Activated CD8-positive, alpha-beta T cell treated with anti-CD3 and anti-CD28 coated beads for 36 hours (primary cell): ENCODE measurements at regions not wholly inside any gene's neighbourhood (a gene's known extent, or its start where the extent isn't known, plus 50 kb on each side); places are given as distances from the start of the nearest gene placed in this dataset.

ENCODE experiments used
- ATAC-seq: fragments of 200-7000 bp; cut with Tn5 transposase; one replicate; pipeline ENCODE4 v1.10.0; 2021; ENCODE audit warnings: mild to moderate bottlenecking, moderate library complexity
- CTCF ChIA-PET: fragments of 350-600 bp; sonication (Branson Sonifier 250); formaldehyde crosslinking; loops from one replicate; lab custom pipeline; 2021; ENCODE audit warnings: antibody characterized with exemption; lab: Charles Lee
- POLR2A ChIA-PET: fragments of 350-600 bp; sonication (Branson Sonifier 250); formaldehyde crosslinking; loops from one replicate; lab custom pipeline; 2021; ENCODE audit warnings: antibody characterized with exemption; lab: Charles Lee
- DNase-seq: peaks from one replicate; pipeline ENCODE4 v3.0.0-alpha.2; 2020
- H3K27ac Mint-ChIP-seq: one replicate; pipeline ENCODE4 v1.8.0; 2021; ENCODE audit warnings: mild to moderate bottlenecking, mixed read lengths
- H3K27me3 Mint-ChIP-seq: one replicate; pipeline ENCODE4 v1.8.0; 2021; ENCODE audit warnings: mixed read lengths
- H3K36me3 Mint-ChIP-seq: one replicate; pipeline ENCODE4 v1.8.0; 2021; ENCODE audit warnings: low read depth, mixed read lengths
- H3K4me1 Mint-ChIP-seq: one replicate; pipeline ENCODE4 v1.8.0; 2021; ENCODE audit warnings: low read depth, mixed read lengths
- H3K4me3 Mint-ChIP-seq: one replicate; pipeline ENCODE4 v1.8.0; 2021; ENCODE audit warnings: mild to moderate bottlenecking, moderate library complexity, mixed read lengths
- H3K9me3 Mint-ChIP-seq: one replicate; pipeline ENCODE4 v1.8.0; 2021; ENCODE audit warnings: mixed read lengths
- CTCF ChIP-seq: fragments of 200-600 bp; IDR thresholded peaks from one replicate; pipeline ENCODE4 v1.8.0; 2022; ENCODE audit warnings: antibody characterized with exemption, mild to moderate bottlenecking
- intact Hi-C: fragments of 100-400 bp; cut with micrococcal nuclease; formaldehyde crosslinking; loops from one replicate; pipeline ENCODE4 v1.10.0; 2022

DNA sequence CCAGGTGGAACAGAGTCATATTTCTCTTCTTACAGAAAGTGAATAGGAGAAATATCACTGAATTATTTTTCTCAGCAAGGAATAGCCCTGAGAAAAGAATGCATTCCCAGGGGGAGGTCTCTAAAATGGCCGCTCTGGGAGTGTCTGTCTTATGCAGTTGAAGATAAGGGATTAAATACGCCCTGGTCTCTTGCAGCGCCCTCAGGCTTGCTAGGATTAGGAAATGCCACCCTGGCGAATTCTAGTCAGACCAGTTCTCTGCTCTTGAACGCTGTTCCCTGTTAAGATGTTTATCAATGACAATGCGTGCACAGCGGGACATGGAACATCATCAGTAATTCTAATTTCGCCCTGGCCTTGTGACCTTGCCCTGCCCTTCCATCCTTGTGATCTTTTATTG lies 949.0 kb upstream of the SEMA6D start:
- TF ChIP-seq CTCF: no peak
- Mint-ChIP-seq H3K27me3 (no peaks in the 10 kb centered on the region), H3K4me3 (no peak overlapping the region), H3K4me1 (no peaks in the 10 kb centered on the region), H3K36me3 (no peaks in the 10 kb centered on the region), H3K9me3 (peaks cover 22% of the 10 kb centered on the region), H3K27ac (no peak overlapping the region)
- ATAC-seq (no peak), DNase-seq (no peak)
- intact Hi-C loops: no loop called here
- CTCF ChIA-PET: no interaction called here
- POLR2A ChIA-PET: no interaction called here

GRCh38 chr15:46773016-46773415 lies 944.3 kb upstream of the SEMA6D start:
- ChIA-PET CTCF (no interaction called here), POLR2A (no interaction called here)
- Mint-ChIP-seq H3K4me1 (no peaks in the 10 kb centered on the region), H3K9me3 (peaks cover 19% of the 10 kb centered on the region), H3K27ac (no peak overlapping the region), H3K4me3 (no peak overlapping the region), H3K36me3 (no peaks in the 10 kb centered on the region), H3K27me3 (no peaks in the 10 kb centered on the region)
- intact Hi-C loops: no loop called here
- no peak for ATAC-seq
- no peak for DNase-seq
- TF ChIP-seq CTCF: no peak

- intact Hi-C loops: no loop called here
- Mint-ChIP-seq H3K4me3 (no peak overlapping the region), H3K4me1 (no peaks in the 10 kb centered on the region), H3K36me3 (no peaks in the 10 kb centered on the region), H3K27ac (no peak overlapping the region), H3K27me3 (no peaks in the 10 kb centered on the region), H3K9me3 (peaks cover 15% of the 10 kb centered on the region)
- ChIA-PET POLR2A (no interaction called here), CTCF (no interaction called here)
- TF ChIP-seq CTCF: no peak
- ATAC-seq: no peak
- DNase-seq: no peak
Measured at GRCh38 chr15:46778876-46779275, 938.4 kb upstream of the SEMA6D start.

DNA sequence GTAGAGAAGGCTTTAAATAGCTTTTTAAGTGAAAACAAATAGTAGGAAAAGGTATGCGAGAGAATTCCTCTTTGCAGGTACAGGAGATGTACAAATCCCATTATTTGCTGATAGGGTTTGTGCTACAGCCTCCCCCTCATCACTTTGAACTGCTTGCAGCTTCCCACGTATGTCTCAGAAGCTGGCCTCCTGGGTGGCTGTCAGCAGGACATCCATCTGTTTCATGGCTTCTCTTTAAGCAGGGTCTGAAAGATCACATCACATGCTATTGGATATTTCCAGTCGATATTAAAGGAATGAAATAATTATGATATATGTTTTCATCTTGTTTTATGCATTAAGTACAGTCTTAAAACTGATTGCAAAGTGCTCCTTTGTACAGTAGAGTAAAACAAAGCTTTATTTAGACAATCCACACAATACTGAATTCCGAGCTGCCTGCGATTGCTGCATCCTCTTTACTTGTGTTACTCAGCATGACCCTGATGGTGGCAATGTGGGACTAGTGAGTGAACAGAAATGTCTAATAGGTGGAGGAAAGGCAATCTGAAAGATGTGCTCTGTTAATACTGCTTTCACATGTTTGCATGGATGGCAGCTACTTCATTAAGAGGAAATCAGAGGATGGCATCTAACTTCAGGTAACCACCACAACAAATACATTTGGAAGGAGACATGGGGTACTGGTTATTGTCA lies 930.6 kb upstream of the SEMA6D start:
- Mint-ChIP-seq H3K27ac (no peak overlapping the region), H3K36me3 (no peaks in the 10 kb centered on the region), H3K27me3 (no peaks in the 10 kb centered on the region), H3K4me3 (no peak overlapping the region), H3K9me3 (peaks cover 4% of the 10 kb centered on the region), H3K4me1 (no peaks in the 10 kb centered on the region)
- TF ChIP-seq CTCF: no peak
- POLR2A ChIA-PET: no interaction called here
- DNase-seq (no peak), ATAC-seq (no peak)
- intact Hi-C loops: no loop called here
- CTCF ChIA-PET: no interaction called here

DNA sequence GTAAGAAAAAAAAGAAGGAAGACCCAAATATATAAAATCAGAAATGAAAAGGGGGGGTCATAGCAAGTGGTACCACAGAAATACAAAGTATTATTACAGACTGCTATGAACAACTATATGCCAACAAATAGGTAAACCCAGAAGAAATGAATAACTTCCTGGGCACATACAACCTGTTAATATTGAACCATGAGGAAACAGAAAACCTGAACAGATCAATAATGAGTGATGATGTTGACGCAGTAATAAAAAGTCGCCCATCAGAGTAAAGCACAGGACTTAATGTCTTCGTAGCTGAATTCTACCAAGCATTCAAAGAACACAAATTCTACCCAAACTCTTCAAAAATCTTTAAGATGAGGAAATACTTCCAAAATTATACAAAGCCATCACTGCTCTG lies 921.6 kb upstream of the SEMA6D start:
- H3K27ac Mint-ChIP-seq: no peak overlapping the region
- peaks cover 9% of the 10 kb centered on the region for H3K9me3 Mint-ChIP-seq
- DNase-seq (no peak), ATAC-seq (no peak)
- TF ChIP-seq CTCF: no peak
- ChIA-PET CTCF (no interaction called here), POLR2A (no interaction called here)
- H3K4me1 Mint-ChIP-seq: no peaks in the 10 kb centered on the region
- no peaks in the 10 kb centered on the region for H3K36me3 Mint-ChIP-seq
- H3K27me3 Mint-ChIP-seq: no peaks in the 10 kb centered on the region
- no peak overlapping the region for H3K4me3 Mint-ChIP-seq
- intact Hi-C loops: no loop called here
